Stomach (tissue), 4 donors: ENCODE measurements at regions not wholly inside any gene's neighbourhood (a gene's known extent, or its start where the extent isn't known, plus 50 kb on each side); places are given as distances from the start of the nearest gene placed in this dataset.

Source experiments
- CTCF ChIP-seq, 7 experiments: fragments of 450-650 bp in 4 of 7; fragments of 200-600 bp in 3 of 7; sonication (generic) in 3 of 7; IDR thresholded peaks; one replicate each; pipeline ENCODE4 v1.5.1; 2016 to 2019; ENCODE audit warnings: antibody characterized with exemption in 7 of 7, control low read depth in 2 of 7, mild to moderate bottlenecking in 1 of 7
- EP300 ChIP-seq: sonication (generic); formaldehyde crosslinking; IDR thresholded peaks from one replicate; pipeline ENCODE4 v1.6.1; 2017; ENCODE audit warnings: antibody characterized with exemption
- POLR2A ChIP-seq, 4 donors: fragments of 450-650 bp; IDR thresholded peaks; one replicate each; pipeline ENCODE4 v1.6.1; 2016; ENCODE audit warnings: antibody characterized with exemption in 4 of 4, control low read depth in 2 of 4, mild to moderate bottlenecking in 1 of 4, moderate library complexity in 1 of 4

DNA sequence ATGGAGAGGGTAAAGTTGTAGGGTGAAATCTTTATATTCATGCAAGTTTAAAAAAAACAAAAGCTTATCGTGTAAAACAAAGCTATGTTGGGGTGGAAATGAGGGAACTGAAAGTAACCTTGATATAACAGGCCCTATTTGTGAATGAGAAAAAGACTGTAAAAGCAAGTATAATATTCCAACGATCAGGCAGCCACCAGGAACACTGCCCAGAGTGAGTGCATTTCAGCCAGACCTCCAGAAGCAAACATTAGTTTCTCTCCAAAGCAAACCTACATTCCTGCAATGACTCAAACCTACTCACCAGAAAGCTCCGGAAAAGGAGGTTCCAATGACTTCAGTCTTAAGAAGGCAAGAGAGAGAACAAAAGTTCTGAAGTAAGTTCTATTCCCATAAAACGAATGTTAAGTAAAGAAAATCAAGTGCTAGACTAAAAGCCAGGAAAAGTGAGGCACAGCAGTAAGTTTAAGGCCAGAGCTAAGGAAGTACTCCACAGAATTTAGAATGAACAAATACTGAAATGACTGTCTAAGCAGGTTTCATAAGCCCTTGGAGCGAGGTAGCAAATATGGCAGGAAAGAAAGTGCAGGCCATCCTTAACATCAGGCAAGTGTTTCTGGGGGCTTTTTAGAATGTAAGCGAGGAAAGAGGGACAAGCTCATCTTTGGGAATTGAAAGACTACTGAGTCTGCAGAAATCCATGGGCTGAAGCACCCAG lies 493.1 kb downstream of the XPNPEP1 start:
- TF ChIP-seq CTCF (IDR thresholded peaks at IDR 0.05) = no peak
- no peak for TF ChIP-seq EP300
- no peak for TF ChIP-seq POLR2A (IDR thresholded peaks at IDR 0.05)
